ENCODE measurements at regions not wholly inside any gene's neighbourhood (a gene's known extent, or its start where the extent isn't known, plus 50 kb on each side); places are given as distances from the start of the nearest gene placed in this dataset.
A peak's percentile ranks its signal among the peaks of the same experiment; 100 is the strongest.

- DNase-seq (ENCODE audit: low spot score): no peak
These were observed 53.4 kb downstream of the RPLP1 start for GRCh38 chr15:69505956-69506556.

- DNase-seq (ENCODE audit: low spot score): no peak
These were observed 56.0 kb downstream of the RPLP1 start for GRCh38 chr15:69508659-69509058.

- DNase-seq (ENCODE audit: low spot score): no peak
These were observed 56.5 kb downstream of the RPLP1 start for GRCh38 chr15:69509131-69509530.

- no peak for DNase-seq (ENCODE audit: low spot score)
These were observed 57.9 kb downstream of the RPLP1 start for GRCh38 chr15:69510556-69510955.

- no peak for DNase-seq (ENCODE audit: low spot score)
These were observed 58.4 kb downstream of the RPLP1 start for GRCh38 chr15:69511015-69511414.

GRCh38 chr15:69511716-69512340, 59.2 kb downstream of the RPLP1 start:
- no peak for DNase-seq (ENCODE audit: low spot score)

- DNase-seq (ENCODE audit: low spot score): no peak
These were observed 60.9 kb downstream of the RPLP1 start for GRCh38 chr15:69513450-69513960.

- DNase-seq (ENCODE audit: low spot score): no peak
These were observed 61.4 kb downstream of the RPLP1 start for GRCh38 chr15:69513986-69514385.

- DNase-seq (ENCODE audit: low spot score): no peak
These were observed 62.9 kb downstream of the RPLP1 start for GRCh38 chr15:69515508-69515907.

GRCh38 chr15:69515926-69516325, 63.3 kb downstream of the RPLP1 start:
- no peak for DNase-seq (ENCODE audit: low spot score)

- DNase-seq (ENCODE audit: low spot score): no peak
These were observed 64.4 kb downstream of the RPLP1 start for GRCh38 chr15:69517052-69517451.

- DNase-seq (ENCODE audit: low spot score): no peak
These were observed 66.2 kb downstream of the RPLP1 start for GRCh38 chr15:69518806-69519205.

- DNase-seq (ENCODE audit: low spot score): no peak
These were observed 67.4 kb downstream of the RPLP1 start for GRCh38 chr15:69520067-69520466.

- no peak for DNase-seq (ENCODE audit: low spot score)
These were observed 69.7 kb downstream of the RPLP1 start for GRCh38 chr15:69522361-69522760.

GRCh38 chr15:69523010-69524001, 70.7 kb downstream of the RPLP1 start:
- peak; percentile 70 for DNase-seq (ENCODE audit: low spot score)

GRCh38 chr15:69524296-69524695, 71.7 kb downstream of the RPLP1 start:
- no peak for DNase-seq (ENCODE audit: low spot score)

GRCh38 chr15:69524814-69525213, 72.2 kb downstream of the RPLP1 start:
- DNase-seq (ENCODE audit: low spot score): no peak

GRCh38 chr15:69525543-69525942, 72.9 kb downstream of the RPLP1 start:
- DNase-seq (ENCODE audit: low spot score): no peak

GRCh38 chr15:69526081-69527061, 73.8 kb downstream of the RPLP1 start:
- no peak for DNase-seq (ENCODE audit: low spot score)

GRCh38 chr15:69529141-69529540, 76.5 kb downstream of the RPLP1 start:
- no peak for DNase-seq (ENCODE audit: low spot score)

GRCh38 chr15:69529961-69530633, 77.5 kb downstream of the RPLP1 start:
- DNase-seq (ENCODE audit: low spot score): no peak

Data from cerebellar cortex (tissue), 1 donor.